ENCODE measurements at regions not wholly inside any gene's neighbourhood (a gene's known extent, or its start where the extent isn't known, plus 50 kb on each side); places are given as distances from the start of the nearest gene placed in this dataset.
"Not testable (repeated sequence)": the region's sequence is repeated elsewhere in the genome, so short reads cannot be mapped to it uniquely, and the experiment has no call there.

DNA sequence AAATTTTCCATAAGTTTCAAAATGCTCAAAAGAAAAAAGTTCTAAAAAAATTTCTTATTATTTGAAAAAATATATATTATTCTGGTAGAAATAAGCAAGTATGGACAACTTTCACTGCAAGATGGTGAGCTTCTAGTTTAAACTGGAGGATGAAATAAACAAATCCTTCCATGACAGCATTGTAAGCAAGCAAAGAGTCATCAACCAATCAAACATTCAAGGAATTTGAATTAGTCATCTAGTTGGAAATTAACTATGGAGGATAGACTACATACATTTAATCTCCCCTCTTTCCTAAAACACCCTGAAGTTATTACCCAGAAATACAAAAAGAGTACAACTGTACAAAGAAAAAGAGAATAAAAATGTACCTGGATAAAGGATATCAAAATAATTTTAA is 51.0 kb upstream of the IRX5 start:
- TF ChIP-seq, protein P1, sequence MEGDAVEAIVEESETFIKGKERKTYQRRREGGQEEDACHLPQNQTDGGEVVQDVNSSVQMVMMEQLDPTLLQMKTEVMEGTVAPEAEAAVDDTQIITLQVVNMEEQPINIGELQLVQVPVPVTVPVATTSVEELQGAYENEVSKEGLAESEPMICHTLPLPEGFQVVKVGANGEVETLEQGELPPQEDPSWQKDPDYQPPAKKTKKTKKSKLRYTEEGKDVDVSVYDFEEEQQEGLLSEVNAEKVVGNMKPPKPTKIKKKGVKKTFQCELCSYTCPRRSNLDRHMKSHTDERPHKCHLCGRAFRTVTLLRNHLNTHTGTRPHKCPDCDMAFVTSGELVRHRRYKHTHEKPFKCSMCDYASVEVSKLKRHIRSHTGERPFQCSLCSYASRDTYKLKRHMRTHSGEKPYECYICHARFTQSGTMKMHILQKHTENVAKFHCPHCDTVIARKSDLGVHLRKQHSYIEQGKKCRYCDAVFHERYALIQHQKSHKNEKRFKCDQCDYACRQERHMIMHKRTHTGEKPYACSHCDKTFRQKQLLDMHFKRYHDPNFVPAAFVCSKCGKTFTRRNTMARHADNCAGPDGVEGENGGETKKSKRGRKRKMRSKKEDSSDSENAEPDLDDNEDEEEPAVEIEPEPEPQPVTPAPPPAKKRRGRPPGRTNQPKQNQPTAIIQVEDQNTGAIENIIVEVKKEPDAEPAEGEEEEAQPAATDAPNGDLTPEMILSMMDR (IDR thresholded peaks at IDR 0.05) = no peak
- DNase-seq (ENCODE audit: low spot score) = no peak
- Histone ChIP-seq H3K27me3 (no peaks in the 10 kb centered on the region), H3K4me1 (no peaks in the 10 kb centered on the region), H3K36me3 (no peaks in the 10 kb centered on the region), H3K4me3 (no peak overlapping the region), H3K9me3 (peaks cover 0 to 16% of the 10 kb centered on the region in 2 donors), H3K27ac (no peak overlapping the region)

DNA sequence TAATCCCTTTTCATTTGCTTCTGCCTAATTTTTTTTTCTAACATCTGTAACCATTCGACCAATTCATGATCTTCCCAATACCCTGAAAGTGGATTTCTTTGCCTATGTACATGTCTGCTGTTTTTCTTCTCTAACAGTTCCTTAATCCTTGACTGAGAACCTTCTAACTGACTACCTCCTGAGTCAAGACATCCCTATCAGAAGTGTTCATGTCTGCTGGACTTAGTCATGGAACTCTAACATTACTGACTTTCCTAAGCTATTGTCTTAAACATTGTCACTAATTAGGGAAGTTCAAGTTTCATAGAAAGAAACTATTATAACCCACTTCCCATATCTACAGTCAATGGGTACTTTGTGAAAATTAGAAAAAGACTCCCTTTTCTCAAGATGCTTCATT is 52.4 kb upstream of the IRX5 start:
- TF ChIP-seq, protein P1 (IDR thresholded peaks at IDR 0.05) = no peak
- Histone ChIP-seq H3K36me3 (no peaks in the 10 kb centered on the region), H3K27ac (no peak overlapping the region), H3K4me3 (no peak overlapping the region), H3K27me3 (no peaks in the 10 kb centered on the region), H3K9me3 (peaks cover 0 to 11% of the 10 kb centered on the region in 2 donors), H3K4me1 (no peaks in the 10 kb centered on the region)
- no peak for DNase-seq (ENCODE audit: low spot score)

DNA sequence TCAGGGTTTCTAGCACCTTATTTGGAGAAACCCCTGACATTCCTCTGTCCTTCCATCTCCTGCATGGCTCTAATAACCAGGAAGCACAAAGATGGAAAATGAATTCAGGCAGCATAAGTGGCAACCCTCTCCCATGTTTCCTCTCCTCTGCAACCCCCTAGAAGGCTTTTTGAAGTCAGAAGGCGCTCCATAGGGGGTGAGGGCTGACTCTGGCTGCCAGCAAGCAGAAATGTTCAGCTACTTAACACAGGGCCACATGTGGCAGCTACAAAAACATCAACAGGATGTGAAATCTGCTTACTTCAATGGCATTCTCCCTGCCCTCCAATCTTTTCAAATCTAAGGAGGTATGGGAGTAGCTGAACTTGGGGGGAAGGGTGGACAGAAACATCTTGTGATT is 55.2 kb upstream of the IRX5 start:
- H3K4me3 ChIP-seq = no peak overlapping the region
- DNase-seq (ENCODE audit: low spot score) = no peak
- no peak overlapping the region for H3K27ac ChIP-seq
- TF ChIP-seq, protein P1 (IDR thresholded peaks at IDR 0.05) = no peak
- H3K36me3 ChIP-seq = no peaks in the 10 kb centered on the region
- H3K4me1 ChIP-seq = no peaks in the 10 kb centered on the region
- H3K27me3 ChIP-seq = no peaks in the 10 kb centered on the region
- H3K9me3 ChIP-seq = peaks cover 0 to 5% of the 10 kb centered on the region in 2 donors

DNA sequence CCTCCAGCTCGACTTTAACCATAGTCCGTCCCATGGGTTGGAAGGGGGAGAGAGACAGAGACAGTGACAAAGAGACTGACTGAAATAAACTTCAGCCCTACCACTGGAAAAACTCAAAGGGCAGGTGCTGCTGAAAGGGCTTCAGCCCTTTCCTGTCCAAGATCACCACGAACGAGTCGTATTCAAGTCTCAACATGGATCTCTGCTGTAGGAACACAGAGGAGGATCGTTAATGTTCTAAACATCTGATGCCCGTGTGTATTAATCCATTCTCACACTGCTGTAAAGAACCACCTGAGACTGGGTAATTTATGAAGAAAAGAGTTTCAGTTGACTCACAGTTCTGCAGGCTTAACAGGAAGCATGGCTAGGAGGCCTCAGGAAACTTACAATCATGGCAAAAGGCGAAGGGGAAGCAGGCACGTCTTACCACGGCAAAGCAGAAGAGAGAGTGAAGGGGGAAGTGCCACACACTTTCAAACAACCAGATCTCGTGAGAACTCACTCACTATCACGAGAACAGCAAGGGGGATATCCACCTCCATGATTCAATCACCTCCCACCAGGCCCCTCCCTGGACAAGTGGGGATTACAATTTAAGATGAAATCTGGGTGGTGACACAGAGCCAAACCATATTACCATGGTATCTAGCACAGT is 56.8 kb upstream of the IRX5 start:
- DNase-seq (ENCODE audit: low spot score); H3K36me3 ChIP-seq; H3K27ac ChIP-seq; H3K4me1 ChIP-seq; H3K27me3 ChIP-seq; H3K9me3 ChIP-seq; H3K4me3 ChIP-seq: not testable (repeated sequence)

DNA sequence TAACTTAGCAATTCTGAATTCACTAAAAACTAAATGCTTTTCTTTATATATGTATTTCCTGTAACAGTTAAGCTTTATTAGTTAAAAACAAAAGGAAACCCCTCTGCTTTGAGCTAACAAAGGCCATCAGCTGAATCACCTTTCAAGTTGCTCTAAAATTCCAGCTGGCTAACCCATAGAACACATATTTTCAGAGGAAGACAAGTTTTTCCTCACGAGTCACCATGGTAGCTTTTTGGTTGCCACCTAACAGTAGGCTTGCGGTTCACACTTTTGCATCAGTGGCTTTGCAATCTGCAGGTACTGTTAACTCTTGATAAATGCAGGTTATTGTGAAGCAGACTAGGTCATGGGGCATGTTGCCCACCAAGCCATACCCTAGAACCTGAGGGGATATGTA is 57.6 kb upstream of the IRX5 start:
- Histone ChIP-seq H3K4me1 (no peaks in the 10 kb centered on the region), H3K4me3 (no peak overlapping the region), H3K36me3 (no peaks in the 10 kb centered on the region), H3K27ac (no peak overlapping the region), H3K9me3 (no peaks in the 10 kb centered on the region), H3K27me3 (no peaks in the 10 kb centered on the region)
- DNase-seq (ENCODE audit: low spot score) = no peak
- TF ChIP-seq, protein P1 (IDR thresholded peaks at IDR 0.05) = no peak

DNA sequence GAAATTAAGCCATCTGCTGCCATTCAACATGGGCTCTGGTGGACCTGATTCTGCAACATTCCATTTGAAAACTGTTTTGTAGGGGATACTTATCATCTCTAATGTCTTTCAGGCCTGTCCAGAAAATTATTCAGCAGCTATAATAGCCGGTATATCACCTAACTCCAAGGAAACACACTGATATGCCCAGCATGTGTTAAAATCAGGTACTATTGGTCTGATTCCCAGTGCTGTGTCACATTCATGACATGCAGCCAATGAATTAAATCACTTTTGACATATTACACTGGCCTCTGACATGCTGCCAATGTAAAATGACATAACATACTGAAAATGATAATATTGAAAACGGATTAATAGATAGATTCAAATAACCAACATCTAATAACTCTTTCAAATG is 60.5 kb upstream of the IRX5 start:
- TF ChIP-seq, protein P1 (IDR thresholded peaks at IDR 0.05) = no peak
- no peaks in the 10 kb centered on the region for H3K9me3 ChIP-seq
- no peak for DNase-seq (ENCODE audit: low spot score)
- no peaks in the 10 kb centered on the region for H3K36me3 ChIP-seq
- no peak overlapping the region for H3K27ac ChIP-seq
- no peaks in the 10 kb centered on the region for H3K27me3 ChIP-seq
- H3K4me1 ChIP-seq = no peaks in the 10 kb centered on the region
- H3K4me3 ChIP-seq = no peak overlapping the region
